DMS79 treated with DMSO at 0.1 percent for 48 hours (cell line): ENCODE measurements at regions not wholly inside any gene's neighbourhood (a gene's known extent, or its start where the extent isn't known, plus 50 kb on each side); places are given as distances from the start of the nearest gene placed in this dataset.
"Not testable (repeated sequence)": the region's sequence is repeated elsewhere in the genome, so short reads cannot be mapped to it uniquely, and the experiment has no call there.

Source experiments
- DNase-seq: peaks from one replicate; lab custom pipeline; 2025; lab: John Stamatoyannopoulos, UW

- DNase-seq: no peak
These were observed 486.3 kb upstream of the MARCKS start for GRCh38 chr6:113370508-113371502.

- not testable (repeated sequence) for DNase-seq
These were observed 481.7 kb upstream of the MARCKS start for GRCh38 chr6:113375466-113375865.

GRCh38 chr6:113375950-113376846 lies 480.9 kb upstream of the MARCKS start:
- no peak for DNase-seq

- DNase-seq: no peak
These were observed 480.3 kb upstream of the MARCKS start for GRCh38 chr6:113376847-113377165.

GRCh38 chr6:113377362-113377942 lies 479.7 kb upstream of the MARCKS start:
- no peak for DNase-seq

- no peak for DNase-seq
These were observed 476.6 kb upstream of the MARCKS start for GRCh38 chr6:113380591-113380990.

GRCh38 chr6:113381232-113381631 lies 475.9 kb upstream of the MARCKS start:
- DNase-seq: no peak

- peak; percentile 87 for DNase-seq
These were observed 475.2 kb upstream of the MARCKS start for GRCh38 chr6:113381959-113382358.

- DNase-seq: no peak
These were observed 473.4 kb upstream of the MARCKS start for GRCh38 chr6:113383701-113384100.

GRCh38 chr6:113385020-113385431 lies 472.1 kb upstream of the MARCKS start:
- no peak for DNase-seq

- no peak for DNase-seq
These were observed 468.1 kb upstream of the MARCKS start for GRCh38 chr6:113388996-113389395.

- no peak for DNase-seq
These were observed 464.5 kb upstream of the MARCKS start for GRCh38 chr6:113392551-113393055.

GRCh38 chr6:113394216-113394615 lies 462.9 kb upstream of the MARCKS start:
- DNase-seq: no peak

- DNase-seq: no peak
These were observed 462.4 kb upstream of the MARCKS start for GRCh38 chr6:113394729-113395128.

GRCh38 chr6:113396730-113397129 lies 460.4 kb upstream of the MARCKS start:
- DNase-seq: peak; percentile 53

GRCh38 chr6:113397236-113397635 lies 459.9 kb upstream of the MARCKS start:
- DNase-seq: no peak

GRCh38 chr6:113401231-113401630 lies 455.9 kb upstream of the MARCKS start:
- DNase-seq: no peak

GRCh38 chr6:113402544-113402943 lies 454.6 kb upstream of the MARCKS start:
- peak; percentile 20 for DNase-seq

GRCh38 chr6:113403966-113404595 lies 453.1 kb upstream of the MARCKS start:
- DNase-seq: no peak

GRCh38 chr6:113405326-113406047 lies 451.7 kb upstream of the MARCKS start:
- no peak for DNase-seq
